CD4-positive, alpha-beta T cell (primary cell): ENCODE measurements at regions not wholly inside any gene's neighbourhood (a gene's known extent, or its start where the extent isn't known, plus 50 kb on each side); places are given as distances from the start of the nearest gene placed in this dataset.

Experiments
- ATAC-seq: fragments of 200-7000 bp; cut with Tn5 transposase; one replicate; pipeline ENCODE4 v1.10.0; 2022; ENCODE audit warnings: mild to moderate bottlenecking; ENCODE audit not compliant: poor library complexity
- CTCF ChIA-PET: fragments of 350-600 bp; sonication (Branson Sonifier 250); formaldehyde crosslinking; loops from one replicate; lab custom pipeline; 2021; ENCODE audit warnings: antibody characterized with exemption, inconsistent platforms; lab: Charles Lee
- POLR2A ChIA-PET: fragments of 350-600 bp; sonication (Branson Sonifier 250); formaldehyde crosslinking; loops from one replicate; lab custom pipeline; 2021; ENCODE audit warnings: antibody characterized with exemption, inconsistent platforms; lab: Charles Lee
- DNase-seq, 14 experiments: peaks; one replicate each; pipeline ENCODE4 v3.0.0-alpha.2; 2013 to 2020; ENCODE audit warnings: mixed read lengths in 2 of 14
- H3K27ac ChIP-seq, 2 donors: one replicate each; pipeline versions ENCODE4 v1.5.1 to v1.7.0; 2013; ENCODE audit warnings: low read length in 2 of 2, low read depth in 1 of 2, mild to moderate bottlenecking in 1 of 2
- H3K27me3 ChIP-seq, 2 experiments: 1 replicate in 1 of 2; 2 replicates in 1 of 2; pipeline versions ENCODE4 v1.6.1 to v1.7.0; 2013; ENCODE audit warnings: low read length in 2 of 2, control low read depth in 1 of 2, mild to moderate bottlenecking in 1 of 2, moderate library complexity in 1 of 2; ENCODE audit not compliant: insufficient read depth in 2 of 2, control insufficient read depth in 1 of 2
- H3K36me3 ChIP-seq: one replicate; pipeline ENCODE4 v1.6.1; 2013; ENCODE audit warnings: low read length, control low read depth; ENCODE audit not compliant: insufficient read depth
- H3K4me1 ChIP-seq: one replicate; pipeline ENCODE4 v1.6.1; 2013; ENCODE audit warnings: low read length, control low read depth; ENCODE audit not compliant: insufficient read depth
- H3K4me3 ChIP-seq: one replicate; pipeline ENCODE4 v1.5.1; 2013; ENCODE audit warnings: mild to moderate bottlenecking, low read length, moderate library complexity
- H3K9me3 ChIP-seq, 2 experiments: 1 replicate in 1 of 2; 2 replicates in 1 of 2; pipeline versions ENCODE4 v1.6.1 to v1.7.0; 2013; ENCODE audit warnings: low read length in 2 of 2, mild to moderate bottlenecking in 2 of 2, control low read depth in 1 of 2, moderate library complexity in 1 of 2; ENCODE audit not compliant: control insufficient read depth in 1 of 2, insufficient read depth in 1 of 2
- H3K27ac Mint-ChIP-seq: one replicate; pipeline ENCODE4 v1.8.0; 2020; ENCODE audit warnings: mixed read lengths
- H3K27me3 Mint-ChIP-seq: one replicate; pipeline ENCODE4 v1.8.0; 2021; ENCODE audit warnings: mixed read lengths
- H3K36me3 Mint-ChIP-seq: one replicate; pipeline ENCODE4 v1.8.0; 2021; ENCODE audit warnings: low read depth, mixed read lengths
- H3K4me1 Mint-ChIP-seq: one replicate; pipeline ENCODE4 v1.8.0; 2021; ENCODE audit warnings: low read depth, mixed read lengths
- H3K4me3 Mint-ChIP-seq: one replicate; pipeline ENCODE4 v1.8.0; 2020; ENCODE audit warnings: mild to moderate bottlenecking, mixed read lengths
- H3K9me3 Mint-ChIP-seq: one replicate; pipeline ENCODE4 v1.8.0; 2020; ENCODE audit warnings: mixed read lengths
- intact Hi-C, 2 experiments: fragments of 100-400 bp; cut with DNase I in 1 of 2; cut with micrococcal nuclease in 1 of 2; formaldehyde crosslinking; loops; one replicate each; pipeline versions ENCODE4 v1.15.1 to v1.9.0; 2023 to 2025; cut with DNase I, micrococcal nuclease
- TF ChIP-seq, protein P1 (sequence below): fragments of 200-600 bp; IDR thresholded peaks from one replicate; pipeline ENCODE4 v1.8.0; 2022; ENCODE audit warnings: antibody characterized with exemption, mild to moderate bottlenecking

- POLR2A ChIA-PET, result no interaction called here
- Mint-ChIP-seq H3K4me1 (no peaks in the 10 kb centered on the region), H3K9me3 (no peaks in the 10 kb centered on the region), H3K27me3 (peaks cover 7% of the 10 kb centered on the region), H3K36me3 (no peaks in the 10 kb centered on the region), H3K27ac (no peak overlapping the region), H3K4me3 (no peak overlapping the region)
- Histone ChIP-seq H3K27ac (no peak overlapping the region), H3K36me3 (no peaks in the 10 kb centered on the region), H3K9me3 (no peaks in the 10 kb centered on the region), H3K4me1 (no peaks in the 10 kb centered on the region), H3K27me3 (no peaks in the 10 kb centered on the region), H3K4me3 (no peak overlapping the region)
- DNase-seq (no peak), ATAC-seq (no peak)
- CTCF ChIA-PET, result no interaction called here
- intact Hi-C loops, result no loop called here
- TF ChIP-seq, protein P1, sequence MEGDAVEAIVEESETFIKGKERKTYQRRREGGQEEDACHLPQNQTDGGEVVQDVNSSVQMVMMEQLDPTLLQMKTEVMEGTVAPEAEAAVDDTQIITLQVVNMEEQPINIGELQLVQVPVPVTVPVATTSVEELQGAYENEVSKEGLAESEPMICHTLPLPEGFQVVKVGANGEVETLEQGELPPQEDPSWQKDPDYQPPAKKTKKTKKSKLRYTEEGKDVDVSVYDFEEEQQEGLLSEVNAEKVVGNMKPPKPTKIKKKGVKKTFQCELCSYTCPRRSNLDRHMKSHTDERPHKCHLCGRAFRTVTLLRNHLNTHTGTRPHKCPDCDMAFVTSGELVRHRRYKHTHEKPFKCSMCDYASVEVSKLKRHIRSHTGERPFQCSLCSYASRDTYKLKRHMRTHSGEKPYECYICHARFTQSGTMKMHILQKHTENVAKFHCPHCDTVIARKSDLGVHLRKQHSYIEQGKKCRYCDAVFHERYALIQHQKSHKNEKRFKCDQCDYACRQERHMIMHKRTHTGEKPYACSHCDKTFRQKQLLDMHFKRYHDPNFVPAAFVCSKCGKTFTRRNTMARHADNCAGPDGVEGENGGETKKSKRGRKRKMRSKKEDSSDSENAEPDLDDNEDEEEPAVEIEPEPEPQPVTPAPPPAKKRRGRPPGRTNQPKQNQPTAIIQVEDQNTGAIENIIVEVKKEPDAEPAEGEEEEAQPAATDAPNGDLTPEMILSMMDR, result no peak
These were observed 68.9 kb upstream of the RAB3GAP2 start for GRCh38 chr1:220341126-220341525.

DNA sequence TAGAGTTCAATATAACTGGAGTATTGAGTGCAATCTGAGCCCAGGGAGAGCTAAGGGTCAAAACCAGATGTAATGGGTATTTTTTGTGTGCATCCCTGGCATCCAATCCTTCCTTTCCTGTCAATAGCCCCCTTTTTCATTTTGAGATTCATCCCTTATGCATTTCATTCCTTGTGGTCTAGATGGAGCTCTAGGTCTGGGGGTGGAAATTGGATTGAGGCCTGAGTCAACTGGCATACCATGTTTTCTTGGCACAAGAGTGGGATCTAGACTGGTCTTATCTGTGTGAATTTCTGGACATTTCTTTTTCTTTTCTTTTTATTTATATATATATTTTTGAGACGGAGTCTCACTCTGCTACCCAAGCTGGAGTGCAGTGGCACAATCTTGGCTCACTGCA, 67.3 kb upstream of the RAB3GAP2 start:
- intact Hi-C loops, result no loop called here
- no peaks in the 10 kb centered on the region for H3K36me3 Mint-ChIP-seq
- no peaks in the 10 kb centered on the region for H3K27me3 ChIP-seq
- TF ChIP-seq, protein P1, result no peak
- no peaks in the 10 kb centered on the region for H3K36me3 ChIP-seq
- no peak for ATAC-seq
- DNase-seq, result no peak
- H3K4me1 ChIP-seq, result no peaks in the 10 kb centered on the region
- H3K4me3 ChIP-seq, result no peak overlapping the region
- no peaks in the 10 kb centered on the region for H3K4me1 Mint-ChIP-seq
- no peak overlapping the region for H3K4me3 Mint-ChIP-seq
- no peak overlapping the region for H3K27ac Mint-ChIP-seq
- no peaks in the 10 kb centered on the region for H3K9me3 Mint-ChIP-seq
- H3K27ac ChIP-seq, result no peak overlapping the region
- H3K9me3 ChIP-seq, result no peaks in the 10 kb centered on the region
- CTCF ChIA-PET, result no interaction called here
- POLR2A ChIA-PET, result no interaction called here
- H3K27me3 Mint-ChIP-seq, result peaks cover 7% of the 10 kb centered on the region

- ATAC-seq (no peak), DNase-seq (no peak)
- H3K27ac ChIP-seq, result no peak overlapping the region
- no peaks in the 10 kb centered on the region for H3K27me3 ChIP-seq
- peaks cover 7% of the 10 kb centered on the region for H3K27me3 Mint-ChIP-seq
- H3K9me3 Mint-ChIP-seq, result no peaks in the 10 kb centered on the region
- no peak overlapping the region for H3K4me3 Mint-ChIP-seq
- intact Hi-C loops, result no loop called here
- no peaks in the 10 kb centered on the region for H3K9me3 ChIP-seq
- H3K36me3 ChIP-seq, result no peaks in the 10 kb centered on the region
- H3K4me1 ChIP-seq, result no peaks in the 10 kb centered on the region
- POLR2A ChIA-PET, result no interaction called here
- no peak overlapping the region for H3K27ac Mint-ChIP-seq
- H3K4me3 ChIP-seq, result no peak overlapping the region
- H3K36me3 Mint-ChIP-seq, result no peaks in the 10 kb centered on the region
- CTCF ChIA-PET, result no interaction called here
- H3K4me1 Mint-ChIP-seq, result no peaks in the 10 kb centered on the region
- TF ChIP-seq, protein P1, result no peak
These were observed 66.5 kb upstream of the RAB3GAP2 start for GRCh38 chr1:220338759-220339158.
